Uterus (tissue), 2 donors: ENCODE measurements at regions not wholly inside any gene's neighbourhood (a gene's known extent, or its start where the extent isn't known, plus 50 kb on each side); places are given as distances from the start of the nearest gene placed in this dataset.

ENCODE experiments used
- POLR2A ChIP-seq, 2 donors: fragments of 450-650 bp; IDR thresholded peaks; one replicate each; pipeline ENCODE4 v1.6.1; 2016; ENCODE audit warnings: antibody characterized with exemption in 2 of 2, mild to moderate bottlenecking in 1 of 2, moderate library complexity in 1 of 2
- TF ChIP-seq, protein P1 (sequence below), 4 experiments: fragments of 200-600 bp in 2 of 4; fragments of 450-650 bp in 2 of 4; sonication (generic) in 2 of 4; IDR thresholded peaks; one replicate each; pipeline ENCODE4 v1.5.1; 2016 to 2019; ENCODE audit warnings: antibody characterized with exemption in 4 of 4, mild to moderate bottlenecking in 2 of 4, moderate library complexity in 1 of 4

DNA sequence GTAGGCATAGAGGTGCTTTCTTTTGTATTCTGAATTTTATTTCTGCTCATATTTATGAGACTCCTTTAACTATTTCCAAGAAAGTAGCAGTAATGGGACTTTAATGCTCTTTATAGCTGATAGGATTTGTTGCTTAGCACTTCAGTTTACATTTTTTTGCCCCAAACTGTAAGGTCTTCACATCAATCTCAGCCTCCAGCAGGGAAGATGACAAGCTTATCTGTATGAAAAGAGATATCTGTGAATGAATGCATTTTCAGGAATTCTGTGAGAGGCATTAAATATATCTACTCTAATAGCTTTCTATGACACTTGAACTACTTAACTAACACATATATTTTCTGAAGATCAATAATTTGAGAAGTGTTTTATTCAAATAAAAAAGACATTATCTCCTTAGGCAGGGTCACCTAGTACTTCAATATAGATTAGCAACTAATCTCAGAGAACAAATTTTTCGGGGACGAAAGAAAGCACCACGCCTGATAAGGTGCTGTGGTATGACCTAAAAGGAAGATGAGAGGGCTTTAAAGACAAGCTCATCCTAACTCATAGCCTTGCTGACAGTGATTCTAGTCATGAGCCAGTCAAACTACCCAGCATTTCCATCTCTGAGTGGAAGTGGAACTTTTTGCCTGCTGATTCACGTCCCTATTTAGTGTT lies 766.1 kb upstream of the CNTNAP5 start:
- TF ChIP-seq, protein P1, sequence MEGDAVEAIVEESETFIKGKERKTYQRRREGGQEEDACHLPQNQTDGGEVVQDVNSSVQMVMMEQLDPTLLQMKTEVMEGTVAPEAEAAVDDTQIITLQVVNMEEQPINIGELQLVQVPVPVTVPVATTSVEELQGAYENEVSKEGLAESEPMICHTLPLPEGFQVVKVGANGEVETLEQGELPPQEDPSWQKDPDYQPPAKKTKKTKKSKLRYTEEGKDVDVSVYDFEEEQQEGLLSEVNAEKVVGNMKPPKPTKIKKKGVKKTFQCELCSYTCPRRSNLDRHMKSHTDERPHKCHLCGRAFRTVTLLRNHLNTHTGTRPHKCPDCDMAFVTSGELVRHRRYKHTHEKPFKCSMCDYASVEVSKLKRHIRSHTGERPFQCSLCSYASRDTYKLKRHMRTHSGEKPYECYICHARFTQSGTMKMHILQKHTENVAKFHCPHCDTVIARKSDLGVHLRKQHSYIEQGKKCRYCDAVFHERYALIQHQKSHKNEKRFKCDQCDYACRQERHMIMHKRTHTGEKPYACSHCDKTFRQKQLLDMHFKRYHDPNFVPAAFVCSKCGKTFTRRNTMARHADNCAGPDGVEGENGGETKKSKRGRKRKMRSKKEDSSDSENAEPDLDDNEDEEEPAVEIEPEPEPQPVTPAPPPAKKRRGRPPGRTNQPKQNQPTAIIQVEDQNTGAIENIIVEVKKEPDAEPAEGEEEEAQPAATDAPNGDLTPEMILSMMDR (IDR thresholded peaks at IDR 0.05), result no peak
- TF ChIP-seq POLR2A (IDR thresholded peaks at IDR 0.05), result no peak
